Hematopoietic multipotent progenitor cell treated with erythropoietin and hydrocortisone succinate and interleukin-3 and kit ligand, for 8 days (in vitro differentiated cells): ENCODE measurements at regions not wholly inside any gene's neighbourhood (a gene's known extent, or its start where the extent isn't known, plus 50 kb on each side); places are given as distances from the start of the nearest gene placed in this dataset.
"Not testable (repeated sequence)": the region's sequence is repeated elsewhere in the genome, so short reads cannot be mapped to it uniquely, and the experiment has no call there.

Experiments
- DNase-seq: peaks from one replicate; pipeline ENCODE4 v3.0.0-alpha.2; 2015

DNA sequence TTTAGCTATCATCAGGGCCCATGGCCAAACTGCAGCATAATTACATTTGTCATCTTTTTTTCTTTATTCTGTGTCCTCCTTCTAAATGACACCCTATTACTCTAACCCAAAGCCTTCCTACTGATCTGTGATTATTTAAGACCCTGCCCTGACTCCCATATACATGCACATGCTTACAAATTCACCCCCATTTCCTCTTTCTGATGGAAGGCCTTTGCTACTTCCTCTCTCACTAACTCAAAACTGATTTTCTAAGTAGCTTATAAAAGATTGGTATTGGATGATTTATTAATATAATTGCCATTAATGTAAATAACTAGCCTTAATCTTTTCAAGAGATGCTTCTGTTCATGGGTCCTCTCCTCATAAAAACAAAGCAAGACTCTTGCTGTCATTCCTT is 179.2 kb downstream of the EDEM1 start:
- no peak for DNase-seq

- not testable (repeated sequence) for DNase-seq
Measured at GRCh38 chr3:5371555-5371954, 184.0 kb downstream of the EDEM1 start.

- no peak for DNase-seq
Measured at GRCh38 chr3:5376761-5377160, 189.3 kb downstream of the EDEM1 start.

DNA sequence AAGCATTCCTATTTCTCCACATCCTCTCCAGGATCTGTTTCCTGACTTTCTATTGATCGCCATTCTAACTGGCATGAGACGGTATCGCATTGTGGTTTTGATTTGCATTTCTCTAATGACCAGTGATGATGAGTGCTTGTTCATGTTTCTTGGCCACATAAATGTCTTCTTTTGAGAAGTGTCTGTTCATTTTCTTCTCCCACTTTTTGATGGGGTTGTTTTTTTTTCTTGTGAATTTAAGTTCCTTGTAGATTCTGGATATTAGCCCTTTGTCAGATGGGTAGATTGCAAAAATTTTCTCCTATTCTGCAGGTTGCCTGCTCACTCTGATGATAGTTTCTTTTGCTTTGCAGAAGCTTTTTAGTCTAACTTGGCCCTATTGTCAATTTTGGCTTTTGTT is 191.8 kb downstream of the EDEM1 start:
- not testable (repeated sequence) for DNase-seq

GRCh38 chr3:5383486-5384263 is 196.2 kb downstream of the EDEM1 start:
- DNase-seq = not testable (repeated sequence)

DNA sequence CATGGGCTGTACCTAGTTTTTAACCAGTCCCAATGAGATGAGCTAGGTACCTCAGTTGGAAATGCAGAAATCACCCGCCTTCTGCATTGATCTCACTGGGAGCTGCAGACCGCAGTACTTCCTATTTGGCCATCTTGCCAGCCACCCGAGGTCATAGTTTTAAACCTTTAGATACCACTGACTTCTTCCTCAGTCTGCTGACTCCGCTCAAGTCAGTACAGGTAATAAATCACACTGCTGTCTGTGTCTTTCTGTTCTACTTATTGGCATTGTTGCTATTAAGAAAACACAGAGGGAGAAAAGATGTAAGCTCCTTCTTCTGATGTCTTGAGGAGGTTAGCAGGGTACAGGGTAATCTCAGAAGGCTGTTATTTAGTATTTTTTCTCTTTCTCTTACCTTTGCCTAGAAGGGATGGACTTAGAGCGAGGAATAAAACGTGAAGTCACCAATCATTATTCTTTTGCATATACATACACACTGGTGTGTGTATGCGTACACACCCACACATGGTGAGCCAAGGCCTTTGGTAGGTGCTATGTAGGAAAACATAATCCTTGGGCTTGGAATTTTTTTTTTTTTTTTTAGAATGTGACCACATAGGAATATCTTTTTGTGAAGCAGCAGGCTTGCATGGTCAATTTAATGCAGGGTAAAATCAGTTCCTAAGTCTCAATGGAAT is 197.2 kb downstream of the EDEM1 start:
- no peak for DNase-seq

GRCh38 chr3:5388091-5388490 is 200.6 kb downstream of the EDEM1 start:
- no peak for DNase-seq

GRCh38 chr3:5389057-5389456 is 201.6 kb downstream of the EDEM1 start:
- no peak for DNase-seq

GRCh38 chr3:5390221-5390620 is 202.7 kb downstream of the EDEM1 start:
- DNase-seq = no peak

GRCh38 chr3:5390936-5391625 is 203.6 kb downstream of the EDEM1 start:
- DNase-seq = no peak

DNA sequence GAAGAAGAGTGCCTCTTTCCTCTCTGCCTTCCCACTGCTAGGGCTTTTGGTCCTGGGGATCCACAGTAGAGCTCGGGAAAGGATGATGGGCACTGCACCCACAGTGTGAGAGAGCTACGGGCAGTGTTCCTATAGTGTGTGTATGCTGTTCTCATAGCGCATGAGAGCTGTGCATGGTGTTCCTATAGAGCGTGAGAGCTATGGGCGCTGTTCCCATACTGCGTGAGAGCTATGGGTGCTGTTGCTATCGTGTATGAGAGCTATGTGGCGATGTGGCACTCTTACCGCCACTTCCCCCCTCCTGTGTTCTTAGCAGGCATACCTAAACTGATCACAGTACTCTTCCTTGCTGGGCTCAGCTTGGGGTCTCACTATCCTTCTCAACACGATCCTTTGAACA is 213.5 kb downstream of the EDEM1 start:
- DNase-seq = no peak

GRCh38 chr3:5404718-5405117 is 217.2 kb downstream of the EDEM1 start:
- no peak for DNase-seq

DNA sequence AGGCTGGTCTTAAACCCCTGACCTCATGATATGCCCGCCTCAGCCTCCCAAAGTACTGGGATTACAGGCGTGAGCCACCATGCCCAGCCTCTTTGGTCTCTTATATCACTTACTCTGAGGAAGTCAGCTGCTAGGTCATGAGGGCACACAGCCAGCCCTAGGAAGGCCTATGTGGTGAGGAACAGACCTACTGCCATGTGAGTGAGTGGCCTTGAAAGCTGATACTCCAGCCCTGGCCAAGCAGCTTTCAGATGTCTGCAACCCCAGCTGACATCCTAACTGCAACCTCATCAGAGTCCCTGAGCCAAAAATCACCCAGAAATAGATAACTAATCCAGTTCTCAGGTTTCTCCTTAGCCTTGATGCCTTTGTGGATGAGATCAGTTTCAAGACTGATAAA is 224.3 kb downstream of the EDEM1 start:
- no peak for DNase-seq

DNA sequence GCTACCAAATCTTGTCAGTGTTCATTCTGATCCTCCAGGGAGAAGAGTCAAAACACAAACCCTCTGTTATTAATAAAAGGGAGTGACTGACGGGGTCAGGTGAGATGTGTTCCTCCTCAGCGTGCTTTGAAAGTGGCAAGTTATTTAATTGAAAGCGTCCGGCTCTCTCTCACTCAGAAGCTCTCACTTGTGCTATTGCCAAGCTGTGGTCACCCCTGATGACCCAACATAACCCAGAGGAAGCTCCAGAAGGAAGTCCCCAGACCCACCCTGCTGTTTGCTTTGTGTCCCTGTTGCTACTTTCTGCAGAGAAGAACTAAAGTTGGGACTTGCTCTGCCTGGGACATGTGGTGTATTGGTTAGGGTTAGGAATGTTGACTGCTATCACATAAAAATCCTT is 235.6 kb downstream of the EDEM1 start:
- no peak for DNase-seq

- no peak for DNase-seq
Measured at GRCh38 chr3:5423523-5423922, 236.0 kb downstream of the EDEM1 start.

DNA sequence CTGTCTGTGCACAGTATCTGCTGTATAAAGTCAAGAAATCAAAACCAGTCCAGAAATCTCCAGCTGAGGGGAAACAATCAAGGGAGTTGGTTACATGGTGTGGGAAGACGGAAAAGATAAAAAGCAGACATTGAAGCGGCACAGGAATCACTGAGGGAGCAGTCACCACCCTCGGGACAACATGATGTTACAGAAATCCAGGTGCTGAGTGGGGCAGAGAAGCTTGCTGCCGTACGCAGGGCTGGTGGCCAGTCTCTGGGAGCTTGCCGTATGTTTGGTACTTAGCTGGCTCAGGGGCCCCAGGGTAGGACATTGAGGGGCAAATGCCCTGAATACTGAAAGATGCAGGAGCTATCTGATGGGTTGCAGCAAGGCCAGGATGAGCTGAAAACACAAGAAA is 237.9 kb downstream of the EDEM1 start:
- no peak for DNase-seq

- DNase-seq = peak; percentile 90
Measured at GRCh38 chr3:5426094-5426883, 238.8 kb downstream of the EDEM1 start.

- DNase-seq = no peak
Measured at GRCh38 chr3:5427021-5427420, 239.5 kb downstream of the EDEM1 start.

DNA sequence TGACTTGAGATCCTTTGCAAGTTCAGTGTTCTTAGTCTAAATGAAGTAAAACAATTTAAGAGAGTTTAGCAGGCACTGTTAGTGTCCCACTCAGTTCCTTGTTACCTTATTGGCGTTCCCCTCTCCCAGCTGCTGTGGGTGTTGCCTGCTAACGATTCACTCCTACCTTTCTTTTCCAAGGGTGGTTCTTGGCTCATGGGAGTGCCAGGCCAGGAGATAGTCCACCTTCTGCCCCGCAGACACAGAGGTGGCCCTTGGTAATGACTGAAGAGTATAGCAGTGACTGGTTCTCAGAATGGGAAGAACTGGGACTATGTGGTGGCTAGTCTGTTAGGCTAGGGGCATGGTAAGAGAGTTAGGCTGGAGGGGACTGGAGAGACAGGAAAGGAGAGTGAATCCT is 240.4 kb downstream of the EDEM1 start:
- no peak for DNase-seq

DNA sequence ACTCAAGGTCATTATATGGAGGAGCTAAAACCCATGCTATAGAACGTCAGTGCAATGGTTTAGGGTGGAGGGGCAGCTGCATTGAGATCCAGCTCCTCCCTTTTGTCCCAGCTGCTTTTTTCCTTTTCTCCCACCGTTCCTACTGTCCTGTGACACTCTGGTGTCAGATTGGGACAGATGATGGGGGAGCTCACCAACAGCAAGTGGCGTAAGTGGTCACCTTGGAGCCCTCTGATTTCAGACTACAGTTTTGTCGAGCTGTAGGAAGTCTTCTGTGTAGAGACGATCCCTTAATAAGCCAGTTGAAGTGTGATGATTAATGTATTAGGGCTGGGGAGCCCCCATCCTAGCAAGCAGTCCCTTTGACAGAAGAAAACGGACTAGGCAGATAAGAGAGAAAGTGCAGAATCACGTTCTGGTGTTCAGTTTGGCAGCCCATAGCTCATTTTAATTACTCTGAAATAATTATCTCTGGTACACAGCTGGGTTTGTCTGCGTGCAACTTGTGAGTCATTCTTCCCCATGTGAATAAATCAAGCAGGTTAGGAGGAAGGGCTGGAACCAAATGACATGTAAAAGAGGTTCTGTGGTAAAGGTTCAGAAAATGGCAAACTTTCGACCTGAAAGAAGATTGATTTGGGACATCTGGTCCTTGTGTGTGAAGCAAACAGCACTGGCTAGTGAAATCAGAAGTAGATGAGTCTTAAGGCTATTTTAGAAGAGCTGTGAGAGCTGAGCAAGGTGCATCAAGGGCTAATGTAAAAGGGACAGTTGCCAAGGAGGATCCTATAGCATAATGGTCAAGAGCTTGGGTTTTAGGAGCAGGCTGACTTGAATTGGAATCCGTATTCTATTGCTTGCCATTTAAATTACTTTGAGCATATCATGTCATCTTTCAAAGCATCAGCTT is 241.4 kb downstream of the EDEM1 start:
- DNase-seq = peak; percentile 99

- peak; percentile 71 for DNase-seq
Measured at GRCh38 chr3:5429517-5429890, 242.0 kb downstream of the EDEM1 start.

DNA sequence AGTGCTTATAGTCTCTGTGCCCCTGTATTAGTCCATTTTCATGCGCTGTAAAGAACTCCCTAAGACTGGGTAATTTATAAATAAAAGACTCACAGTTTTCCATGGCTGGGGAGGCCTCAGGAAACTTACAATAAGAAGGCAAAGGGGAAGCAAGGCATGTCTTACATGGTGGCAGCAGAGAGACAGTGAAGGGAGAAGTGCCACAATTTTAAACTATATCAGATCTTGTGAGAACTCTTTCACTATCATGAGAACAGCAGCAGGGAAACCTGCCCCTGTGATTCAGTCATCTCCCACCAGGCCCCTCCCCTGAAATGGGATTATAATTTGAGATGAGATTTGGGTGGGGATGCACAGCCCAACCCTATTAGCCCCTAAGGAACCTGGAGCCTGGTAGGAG is 243.2 kb downstream of the EDEM1 start:
- peak; percentile 50 for DNase-seq
